ENCODE measurements at regions not wholly inside any gene's neighbourhood (a gene's known extent, or its start where the extent isn't known, plus 50 kb on each side); places are given as distances from the start of the nearest gene placed in this dataset.
"Not testable (repeated sequence)": the region's sequence is repeated elsewhere in the genome, so short reads cannot be mapped to it uniquely, and the experiment has no call there.

GRCh38 chr3:30469133-30469532 is 137.3 kb upstream of the TGFBR2 start:
- DNase-seq (ENCODE audit: low read depth) = no peak

- no peak for DNase-seq (ENCODE audit: low read depth)
Measured at GRCh38 chr3:30470496-30470895, 135.9 kb upstream of the TGFBR2 start.

- no peak for DNase-seq (ENCODE audit: low read depth)
Measured at GRCh38 chr3:30471066-30471465, 135.3 kb upstream of the TGFBR2 start.

- no peak for DNase-seq (ENCODE audit: low read depth)
Measured at GRCh38 chr3:30471796-30472489, 134.5 kb upstream of the TGFBR2 start.

- no peak for DNase-seq (ENCODE audit: low read depth)
Measured at GRCh38 chr3:30473374-30474051, 132.9 kb upstream of the TGFBR2 start.

GRCh38 chr3:30474371-30474770 is 132.0 kb upstream of the TGFBR2 start:
- no peak for DNase-seq (ENCODE audit: low read depth)

GRCh38 chr3:30475038-30475808 is 131.2 kb upstream of the TGFBR2 start:
- no peak for DNase-seq (ENCODE audit: low read depth)

- no peak for DNase-seq (ENCODE audit: low read depth)
Measured at GRCh38 chr3:30475809-30476178, 130.6 kb upstream of the TGFBR2 start.

GRCh38 chr3:30476368-30477084 is 129.9 kb upstream of the TGFBR2 start:
- DNase-seq (ENCODE audit: low read depth) = no peak

GRCh38 chr3:30477149-30477921 is 129.1 kb upstream of the TGFBR2 start:
- no peak for DNase-seq (ENCODE audit: low read depth)

GRCh38 chr3:30479737-30480136 is 126.7 kb upstream of the TGFBR2 start:
- not testable (repeated sequence) for DNase-seq (ENCODE audit: low read depth)

- not testable (repeated sequence) for DNase-seq (ENCODE audit: low read depth)
Measured at GRCh38 chr3:30480156-30480555, 126.2 kb upstream of the TGFBR2 start.

- DNase-seq (ENCODE audit: low read depth) = no peak
Measured at GRCh38 chr3:30480587-30480986, 125.8 kb upstream of the TGFBR2 start.

GRCh38 chr3:30481241-30481640 is 125.2 kb upstream of the TGFBR2 start:
- no peak for DNase-seq (ENCODE audit: low read depth)

GRCh38 chr3:30484229-30484628 is 122.2 kb upstream of the TGFBR2 start:
- not testable (repeated sequence) for DNase-seq (ENCODE audit: low read depth)

GRCh38 chr3:30486368-30486767 is 120.0 kb upstream of the TGFBR2 start:
- DNase-seq (ENCODE audit: low read depth) = no peak

- DNase-seq (ENCODE audit: low read depth) = no peak
Measured at GRCh38 chr3:30488070-30488756, 118.2 kb upstream of the TGFBR2 start.

GRCh38 chr3:30492322-30493192 is 113.8 kb upstream of the TGFBR2 start:
- DNase-seq (ENCODE audit: low read depth) = no peak

- DNase-seq (ENCODE audit: low read depth) = no peak
Measured at GRCh38 chr3:30493911-30494311, 112.5 kb upstream of the TGFBR2 start.
